Esophagus squamous epithelium (tissue), 5 donors: ENCODE measurements at regions not wholly inside any gene's neighbourhood (a gene's known extent, or its start where the extent isn't known, plus 50 kb on each side); places are given as distances from the start of the nearest gene placed in this dataset.

Source experiments
- DNase-seq: peaks from one replicate; lab custom pipeline; 2025; lab: John Stamatoyannopoulos, UW
- H3K27ac ChIP-seq, 4 donors: fragments of 200-600 bp; sonication (generic); one replicate each; pipeline ENCODE4 v1.5.1; 2016 to 2019; ENCODE audit warnings: mild to moderate bottlenecking in 1 of 4
- H3K27me3 ChIP-seq, 4 donors: fragments of 200-600 bp; sonication (generic); 1 replicate in 3 of 4; 2 replicates in 1 of 4; pipeline versions ENCODE4 v1.5.1 to v1.6.0; 2017 to 2021; ENCODE audit warnings: antibody characterized with exemption in 1 of 4
- H3K36me3 ChIP-seq, 3 donors: fragments of 200-600 bp; sonication (generic); one replicate each; pipeline ENCODE4 v1.5.1; 2016 to 2019
- H3K4me1 ChIP-seq, 3 donors: fragments of 200-600 bp; sonication (generic); one replicate each; pipeline ENCODE4 v1.5.1; 2017 to 2019
- H3K4me3 ChIP-seq, 4 donors: fragments of 200-600 bp; sonication (generic); 1 replicate in 3 of 4; 2 replicates in 1 of 4; pipeline ENCODE4 v1.5.1; 2016 to 2019; ENCODE audit warnings: mild to moderate bottlenecking in 2 of 4, moderate library complexity in 1 of 4
- H3K9me3 ChIP-seq, 3 donors: fragments of 200-600 bp; sonication (generic); one replicate each; pipeline ENCODE4 v1.5.1; 2016 to 2019
- POLR2A ChIP-seq, 4 donors: fragments of 450-650 bp; IDR thresholded peaks; one replicate each; pipeline ENCODE4 v1.6.1; 2017; ENCODE audit warnings: antibody characterized with exemption in 4 of 4, mild to moderate bottlenecking in 4 of 4, moderate library complexity in 3 of 4
- WGBS, 2 donors: methylation state at CpG; one replicate each; pipeline ENCODE4 v1.1.5; 2018; 5-methylcytosine and 5-hydroxymethylcytosine counted together
- intact Hi-C: fragments of 100-400 bp; cut with DNase I; formaldehyde crosslinking; loops from one replicate; pipeline ENCODE4 v1.15.0; 2022
- TF ChIP-seq, protein P1 (sequence below), 6 experiments: fragments of 450-650 bp in 4 of 6; fragments of 200-600 bp in 2 of 6; sonication (generic) in 2 of 6; IDR thresholded peaks; one replicate each; pipeline ENCODE4 v1.5.1; 2016 to 2019; ENCODE audit warnings: antibody characterized with exemption in 6 of 6, mild to moderate bottlenecking in 4 of 6, moderate library complexity in 4 of 6
- donor health status: DM: yes; HTN: yes; CAD: no.

DNA sequence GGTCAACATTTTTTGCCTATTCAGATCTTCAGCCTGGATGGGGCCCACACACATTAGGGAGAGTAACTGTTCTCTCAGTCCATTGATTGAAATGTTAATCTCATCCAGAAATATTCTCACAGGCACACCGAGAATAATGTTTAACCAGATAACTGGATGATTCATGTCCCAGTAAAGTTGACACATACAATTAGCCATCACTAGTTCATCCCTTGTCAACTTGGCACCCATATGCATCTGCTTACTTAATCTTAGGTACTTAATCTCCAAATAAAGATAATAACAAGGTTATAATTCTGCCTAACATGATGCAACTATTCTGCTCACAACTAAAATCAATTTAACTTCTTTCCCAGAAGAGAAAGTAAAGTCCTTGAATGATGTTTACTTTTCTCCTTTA is 502.6 kb downstream of the ADRA2A start:
- 21 to 29% methylated on average over 1 of the region's 1 CpG for WGBS, 2 donors
- no peaks in the 10 kb centered on the region for H3K4me1 ChIP-seq
- no peaks in the 10 kb centered on the region for H3K36me3 ChIP-seq

DNA sequence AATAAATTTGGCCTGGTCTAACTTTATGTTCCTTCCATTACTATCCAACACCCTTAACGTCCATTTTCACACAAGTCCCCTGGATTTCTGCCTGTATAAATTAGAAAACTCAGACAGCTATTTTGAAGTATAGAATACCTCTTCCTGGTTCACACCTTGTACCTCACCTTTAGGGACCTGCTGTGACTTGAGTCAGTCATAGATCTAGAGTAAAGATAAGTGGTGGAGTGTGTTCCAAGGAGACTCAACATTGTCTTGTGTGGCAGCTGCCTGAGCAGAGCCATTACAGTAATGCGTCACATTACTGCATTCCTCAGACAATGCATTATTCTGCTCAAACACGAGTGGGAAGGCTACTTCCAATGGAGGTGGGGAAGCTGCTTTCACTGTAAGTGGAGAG is 513.9 kb downstream of the ADRA2A start:
- intact Hi-C loops = no loop called here
- no peak for TF ChIP-seq POLR2A (IDR thresholded peaks at IDR 0.05)
- TF ChIP-seq, protein P1, sequence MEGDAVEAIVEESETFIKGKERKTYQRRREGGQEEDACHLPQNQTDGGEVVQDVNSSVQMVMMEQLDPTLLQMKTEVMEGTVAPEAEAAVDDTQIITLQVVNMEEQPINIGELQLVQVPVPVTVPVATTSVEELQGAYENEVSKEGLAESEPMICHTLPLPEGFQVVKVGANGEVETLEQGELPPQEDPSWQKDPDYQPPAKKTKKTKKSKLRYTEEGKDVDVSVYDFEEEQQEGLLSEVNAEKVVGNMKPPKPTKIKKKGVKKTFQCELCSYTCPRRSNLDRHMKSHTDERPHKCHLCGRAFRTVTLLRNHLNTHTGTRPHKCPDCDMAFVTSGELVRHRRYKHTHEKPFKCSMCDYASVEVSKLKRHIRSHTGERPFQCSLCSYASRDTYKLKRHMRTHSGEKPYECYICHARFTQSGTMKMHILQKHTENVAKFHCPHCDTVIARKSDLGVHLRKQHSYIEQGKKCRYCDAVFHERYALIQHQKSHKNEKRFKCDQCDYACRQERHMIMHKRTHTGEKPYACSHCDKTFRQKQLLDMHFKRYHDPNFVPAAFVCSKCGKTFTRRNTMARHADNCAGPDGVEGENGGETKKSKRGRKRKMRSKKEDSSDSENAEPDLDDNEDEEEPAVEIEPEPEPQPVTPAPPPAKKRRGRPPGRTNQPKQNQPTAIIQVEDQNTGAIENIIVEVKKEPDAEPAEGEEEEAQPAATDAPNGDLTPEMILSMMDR (IDR thresholded peaks at IDR 0.05) = no peak
- H3K4me3 ChIP-seq = no peak overlapping the region
- H3K9me3 ChIP-seq = no peaks in the 10 kb centered on the region
- WGBS, 2 donors = 45 to 60% methylated on average over 3 of the region's 3 CpGs
- no peaks in the 10 kb centered on the region for H3K27me3 ChIP-seq
- DNase-seq = no peak
- H3K36me3 ChIP-seq = no peaks in the 10 kb centered on the region
- H3K27ac ChIP-seq = peak overlapping the region in 1 of 4 donors; percentile 29
- peaks cover 0 to 52% (median 7%) of the 10 kb centered on the region in 3 donors for H3K4me1 ChIP-seq

More for the DNA sequence above, 502.6 kb downstream of the ADRA2A start:
- Histone ChIP-seq H3K27ac (no peak overlapping the region), H3K4me3 (no peak overlapping the region), H3K9me3 (no peaks in the 10 kb centered on the region), H3K27me3 (no peaks in the 10 kb centered on the region)
- no peak for DNase-seq
- TF ChIP-seq, protein P1 (IDR thresholded peaks at IDR 0.05) = no peak
- TF ChIP-seq POLR2A (IDR thresholded peaks at IDR 0.05) = no peak
- intact Hi-C loops = no loop called here

DNA sequence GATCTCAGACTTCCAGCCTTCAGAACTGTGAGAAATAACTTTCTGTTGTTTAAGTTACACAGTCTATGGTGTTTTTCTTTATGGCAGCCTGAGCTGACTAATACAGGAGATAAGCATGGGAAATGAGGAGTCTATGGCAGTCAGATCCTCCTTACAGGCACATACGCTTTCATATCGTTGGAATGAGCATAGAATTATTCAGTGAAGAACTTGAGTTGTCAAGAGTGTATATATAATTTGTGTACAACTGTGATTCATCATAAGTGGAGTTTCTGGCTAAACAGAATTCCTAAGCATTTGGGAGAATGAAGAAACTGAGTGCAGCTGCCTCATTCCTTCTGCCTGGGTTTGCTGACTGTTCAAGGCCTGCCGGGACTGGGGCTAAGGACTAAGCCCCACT is 516.7 kb downstream of the ADRA2A start:
- Histone ChIP-seq H3K4me1 (peaks cover 0 to 64% (median 9%) of the 10 kb centered on the region in 3 donors), H3K36me3 (no peaks in the 10 kb centered on the region), H3K9me3 (no peaks in the 10 kb centered on the region), H3K27ac (peak overlapping the region in 2 of 4 donors; percentile 54 to 73), H3K27me3 (no peaks in the 10 kb centered on the region), H3K4me3 (no peak overlapping the region)
- WGBS, 2 donors = 42 to 45% methylated on average over 2 to 3 of the region's 3 CpGs
- intact Hi-C loops = no loop called here
- DNase-seq = no peak
- TF ChIP-seq, protein P1 (IDR thresholded peaks at IDR 0.05) = no peak
- no peak for TF ChIP-seq POLR2A (IDR thresholded peaks at IDR 0.05)

DNA sequence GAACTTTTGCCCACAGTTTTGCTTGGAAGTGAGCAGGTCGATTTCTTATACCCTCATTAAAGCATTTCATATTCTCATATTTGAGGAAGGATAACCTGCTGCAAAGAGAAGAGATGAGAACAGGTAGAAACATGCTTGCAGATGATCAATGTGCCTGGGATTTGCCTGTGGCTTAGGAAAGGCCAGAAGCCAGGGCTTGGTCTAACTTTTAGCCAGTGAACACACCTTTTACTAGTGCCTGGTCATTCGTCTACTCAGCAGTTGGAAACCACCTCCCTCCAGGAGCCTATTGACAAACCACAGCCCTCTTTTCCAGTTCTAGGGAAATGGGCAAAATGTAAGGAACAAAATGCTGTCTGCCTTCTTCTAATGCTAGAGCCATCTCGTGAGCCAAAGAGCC is 518.3 kb downstream of the ADRA2A start:
- DNase-seq = no peak
- 28 to 42% methylated on average over 3 of the region's 3 CpGs for WGBS, 2 donors
- Histone ChIP-seq H3K4me1 (peaks cover 0 to 70% (median 9%) of the 10 kb centered on the region in 3 donors), H3K27me3 (no peaks in the 10 kb centered on the region), H3K4me3 (no peak overlapping the region), H3K27ac (peak overlapping the region in 3 of 4 donors; percentile 6 to 75 (median 32)), H3K9me3 (no peaks in the 10 kb centered on the region), H3K36me3 (no peaks in the 10 kb centered on the region)
- TF ChIP-seq, protein P1 (IDR thresholded peaks at IDR 0.05) = no peak
- TF ChIP-seq POLR2A (IDR thresholded peaks at IDR 0.05) = no peak
- intact Hi-C loops = no loop called here

DNA sequence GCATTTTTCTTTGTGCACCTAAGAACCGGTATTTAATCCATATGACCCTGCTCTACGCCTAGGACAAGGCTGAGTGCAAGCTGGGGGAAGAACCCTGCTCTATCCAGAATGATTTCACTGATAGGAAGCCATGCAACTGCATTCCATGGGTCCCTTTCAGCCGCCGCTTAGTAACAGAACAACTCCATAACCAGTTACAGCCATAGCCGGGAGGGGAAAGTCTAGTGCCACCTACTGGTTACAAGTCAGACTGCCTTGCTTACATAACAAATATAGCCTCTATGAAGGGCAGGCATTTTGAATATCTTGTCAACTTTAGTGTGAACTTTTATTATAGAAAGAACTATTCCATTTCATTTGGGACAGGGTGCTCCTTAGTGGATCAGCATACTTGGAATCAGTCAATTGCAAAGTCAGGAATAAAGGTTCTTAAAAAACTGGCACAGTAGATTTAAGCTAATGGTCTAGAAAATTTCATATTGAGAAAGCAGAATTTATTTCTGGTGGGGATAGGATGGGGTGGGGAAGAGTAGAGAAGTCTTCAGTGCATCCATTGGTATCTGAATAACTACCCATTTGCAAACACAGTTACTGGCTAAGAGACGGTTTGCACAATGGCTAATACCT is 521.7 kb downstream of the ADRA2A start:
- WGBS, 2 donors = 57 to 58% methylated on average over 3 to 6 of the region's 6 CpGs
- no peak for TF ChIP-seq POLR2A (IDR thresholded peaks at IDR 0.05)
- TF ChIP-seq, protein P1 (IDR thresholded peaks at IDR 0.05) = peak; percentile 21 to 82 (median 63)
- intact Hi-C loops = no loop called here

More for the DNA sequence above, 521.7 kb downstream of the ADRA2A start:
- Histone ChIP-seq H3K4me3 (no peak overlapping the region), H3K27ac (no peak overlapping the region), H3K27me3 (no peaks in the 10 kb centered on the region), H3K9me3 (no peaks in the 10 kb centered on the region), H3K36me3 (no peaks in the 10 kb centered on the region), H3K4me1 (peaks cover 0 to 67% (median 13%) of the 10 kb centered on the region in 3 donors)
- DNase-seq = no peak
